SH-SY5Y (cell line): ENCODE measurements at regions not wholly inside any gene's neighbourhood (a gene's known extent, or its start where the extent isn't known, plus 50 kb on each side); places are given as distances from the start of the nearest gene placed in this dataset.

Experiments used
- GATA2 ChIP-seq: IDR thresholded peaks from 2 replicates; pipeline ENCODE4 v1.6.1; 2011; ENCODE audit warnings: mild to moderate bottlenecking, low read depth, low read length
- GATA3 ChIP-seq: IDR thresholded peaks from 2 replicates; pipeline ENCODE4 v1.6.1; 2011; ENCODE audit warnings: low read depth, mild to moderate bottlenecking, low read length, moderate library complexity

DNA sequence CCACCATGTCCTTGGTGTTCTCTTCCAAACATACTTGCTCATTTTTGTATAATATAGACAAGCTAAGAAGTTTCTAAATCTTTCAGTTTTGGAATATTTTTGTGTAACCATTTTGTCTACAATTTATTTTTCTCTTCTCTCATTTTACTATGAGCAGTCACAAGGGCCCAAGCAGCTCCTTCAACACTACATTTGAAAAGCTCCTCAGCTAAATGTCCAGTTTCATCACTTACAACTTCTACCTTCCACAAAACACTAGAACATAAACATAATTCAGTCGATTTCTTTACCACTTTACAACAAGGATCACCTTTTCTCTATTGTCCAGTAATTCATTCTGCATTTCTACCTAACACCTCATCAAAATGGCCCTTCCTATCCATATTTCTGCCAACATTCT lies 554.4 kb downstream of the RAB28 start:
- TF ChIP-seq GATA2 (no peak), GATA3 (no peak)
